Activated T-helper 1 cell treated with anti-CD3 and anti-CD28 coated beads, Interleukin-12 subunit alpha, Interleukin-12 subunit beta, Interleukin-2, Interleukin-4 antibody, amounts not matched to agents 30 ng/mL and 10 ng/mL and 1 ng/mL, durations not matched to agents 14 hours and 24 hours and 36 hours (primary cell): ENCODE measurements at regions not wholly inside any gene's neighbourhood (a gene's known extent, or its start where the extent isn't known, plus 50 kb on each side); places are given as distances from the start of the nearest gene placed in this dataset.

ENCODE experiments used
- DNase-seq: peaks from one replicate; pipeline ENCODE4 v3.0.0; 2021; ENCODE audit warnings: low spot score
- H3K27ac Mint-ChIP-seq: one replicate; pipeline ENCODE4 v1.8.0; 2021; ENCODE audit warnings: mild to moderate bottlenecking, mixed read lengths
- H3K27me3 Mint-ChIP-seq: one replicate; pipeline ENCODE4 v1.8.0; 2022; ENCODE audit warnings: mild to moderate bottlenecking, moderate library complexity, mixed read lengths; ENCODE audit not compliant: insufficient read depth
- H3K36me3 Mint-ChIP-seq: one replicate; pipeline ENCODE4 v1.8.0; 2021; ENCODE audit warnings: low read depth, mixed read lengths
- H3K4me1 Mint-ChIP-seq: one replicate; pipeline ENCODE4 v1.8.0; 2021; ENCODE audit warnings: low read depth, mixed read lengths
- H3K4me3 Mint-ChIP-seq: one replicate; pipeline ENCODE4 v1.8.0; 2021; ENCODE audit warnings: mild to moderate bottlenecking, moderate library complexity, mixed read lengths
- H3K9me3 Mint-ChIP-seq: one replicate; pipeline ENCODE4 v1.8.0; 2021; ENCODE audit warnings: mixed read lengths
- intact Hi-C: fragments of 100-400 bp; cut with micrococcal nuclease; formaldehyde crosslinking; loops from one replicate; pipeline ENCODE4 v1.15.1; 2024

- Mint-ChIP-seq H3K27ac (no peak overlapping the region), H3K4me1 (no peaks in the 10 kb centered on the region), H3K4me3 (no peak overlapping the region), H3K27me3 (no peaks in the 10 kb centered on the region), H3K36me3 (no peaks in the 10 kb centered on the region), H3K9me3 (peaks cover 10% of the 10 kb centered on the region)
- intact Hi-C loops = no loop called here
- DNase-seq = no peak
Measured at GRCh38 chr20:6940876-6941275, 173.4 kb downstream of the BMP2 start.

DNA sequence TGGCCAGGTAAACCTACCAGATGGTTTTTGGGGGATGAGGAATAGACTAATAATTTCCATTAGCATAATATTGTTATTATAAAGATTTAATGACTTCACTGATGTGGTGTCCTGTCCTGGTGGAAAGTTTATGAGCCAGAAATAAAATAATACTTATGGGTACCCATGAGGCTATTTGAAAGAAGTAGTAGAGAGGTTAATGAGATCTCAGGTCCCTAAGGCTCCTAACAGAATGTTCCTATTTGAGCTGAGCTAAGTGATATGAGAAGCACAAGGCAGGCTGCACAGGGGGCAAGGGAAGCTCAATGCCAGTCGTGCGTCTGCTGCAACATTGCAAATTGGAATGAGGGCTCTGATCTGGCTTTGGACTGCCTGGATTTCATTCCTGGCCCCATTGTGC lies 174.1 kb downstream of the BMP2 start:
- no peaks in the 10 kb centered on the region for H3K27me3 Mint-ChIP-seq
- no peaks in the 10 kb centered on the region for H3K4me1 Mint-ChIP-seq
- no peak overlapping the region for H3K4me3 Mint-ChIP-seq
- intact Hi-C loops = no loop called here
- no peak overlapping the region for H3K27ac Mint-ChIP-seq
- peaks cover 10% of the 10 kb centered on the region for H3K9me3 Mint-ChIP-seq
- no peak for DNase-seq
- H3K36me3 Mint-ChIP-seq = no peaks in the 10 kb centered on the region

DNA sequence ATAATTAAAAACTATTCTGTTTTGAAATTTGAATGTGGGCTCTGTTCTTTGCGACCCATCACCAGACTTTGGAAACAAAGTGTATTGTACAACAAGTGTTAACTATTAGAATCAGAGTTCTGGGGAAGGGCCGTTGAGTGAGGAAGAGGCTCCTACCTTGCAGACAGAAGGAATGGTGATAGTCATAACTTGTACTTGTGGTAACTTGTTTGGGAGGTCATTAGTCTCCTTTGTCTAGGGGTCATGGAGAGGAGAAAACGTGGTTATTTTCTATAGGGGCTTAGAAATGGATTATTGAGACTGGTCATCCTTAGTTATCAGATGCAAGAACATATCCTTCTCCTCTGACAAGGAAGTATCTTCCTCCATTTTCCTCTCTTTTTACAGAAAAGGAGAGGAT lies 174.8 kb downstream of the BMP2 start:
- intact Hi-C loops = no loop called here
- peaks cover 4% of the 10 kb centered on the region for H3K9me3 Mint-ChIP-seq
- no peak for DNase-seq
- no peaks in the 10 kb centered on the region for H3K36me3 Mint-ChIP-seq
- no peak overlapping the region for H3K27ac Mint-ChIP-seq
- H3K4me1 Mint-ChIP-seq = no peaks in the 10 kb centered on the region
- H3K4me3 Mint-ChIP-seq = no peak overlapping the region
- no peaks in the 10 kb centered on the region for H3K27me3 Mint-ChIP-seq

DNA sequence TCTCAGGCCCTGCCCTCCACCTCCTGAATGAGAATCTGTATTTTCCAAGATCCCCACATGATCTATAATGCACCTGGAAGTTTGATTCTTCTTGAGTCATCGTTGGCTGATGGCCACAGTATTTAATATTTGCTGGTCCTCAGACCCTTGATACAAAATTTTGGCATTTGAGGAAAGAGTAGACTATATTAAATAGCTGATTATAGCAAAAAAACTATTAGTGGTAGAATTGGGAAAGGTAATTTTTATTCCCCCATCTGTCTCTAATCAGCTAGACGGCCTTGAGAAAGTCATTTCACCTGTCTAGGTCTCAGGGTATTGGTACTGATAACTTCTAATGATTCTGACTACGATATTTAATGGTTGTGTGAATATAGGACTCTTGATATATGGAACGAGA lies 176.8 kb downstream of the BMP2 start:
- peaks cover 6% of the 10 kb centered on the region for H3K9me3 Mint-ChIP-seq
- no peak overlapping the region for H3K4me3 Mint-ChIP-seq
- no peak overlapping the region for H3K27ac Mint-ChIP-seq
- no peaks in the 10 kb centered on the region for H3K4me1 Mint-ChIP-seq
- intact Hi-C loops = no loop called here
- no peaks in the 10 kb centered on the region for H3K27me3 Mint-ChIP-seq
- DNase-seq = no peak
- H3K36me3 Mint-ChIP-seq = no peaks in the 10 kb centered on the region

- intact Hi-C loops = no loop called here
- Mint-ChIP-seq H3K9me3 (peaks cover 14% of the 10 kb centered on the region), H3K27me3 (no peaks in the 10 kb centered on the region)
Measured at GRCh38 chr20:6953611-6954010, 186.1 kb downstream of the BMP2 start.

DNA sequence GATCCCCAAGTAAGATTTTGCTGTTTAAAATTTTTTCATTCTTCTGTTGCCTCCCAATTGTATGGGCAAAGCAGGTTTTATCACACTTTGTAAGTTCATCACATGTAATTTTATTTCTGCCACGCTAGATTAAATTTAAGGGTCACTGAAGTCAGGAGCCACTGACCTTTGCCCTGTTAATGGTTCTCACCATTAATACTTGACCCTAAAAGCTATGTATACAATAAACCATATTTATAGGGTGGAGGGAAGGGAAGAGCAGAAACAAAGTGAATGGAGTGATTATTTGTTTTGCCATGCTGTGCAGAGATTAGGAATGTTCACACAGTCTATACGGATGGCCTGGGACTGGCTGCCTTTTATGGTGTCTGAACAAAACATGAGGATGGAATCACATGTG lies 186.7 kb downstream of the BMP2 start:
- no peak overlapping the region for H3K4me3 Mint-ChIP-seq
- no peaks in the 10 kb centered on the region for H3K36me3 Mint-ChIP-seq
- no peaks in the 10 kb centered on the region for H3K4me1 Mint-ChIP-seq
- peaks cover 13% of the 10 kb centered on the region for H3K9me3 Mint-ChIP-seq
- no peak overlapping the region for H3K27ac Mint-ChIP-seq
- H3K27me3 Mint-ChIP-seq = no peaks in the 10 kb centered on the region
- DNase-seq = no peak
- intact Hi-C loops = no loop called here

More at GRCh38 chr20:6953611-6954010, 186.1 kb downstream of the BMP2 start:
- Mint-ChIP-seq H3K4me3 (no peak overlapping the region), H3K36me3 (no peaks in the 10 kb centered on the region), H3K27ac (no peak overlapping the region), H3K4me1 (no peaks in the 10 kb centered on the region)
- no peak for DNase-seq

DNA sequence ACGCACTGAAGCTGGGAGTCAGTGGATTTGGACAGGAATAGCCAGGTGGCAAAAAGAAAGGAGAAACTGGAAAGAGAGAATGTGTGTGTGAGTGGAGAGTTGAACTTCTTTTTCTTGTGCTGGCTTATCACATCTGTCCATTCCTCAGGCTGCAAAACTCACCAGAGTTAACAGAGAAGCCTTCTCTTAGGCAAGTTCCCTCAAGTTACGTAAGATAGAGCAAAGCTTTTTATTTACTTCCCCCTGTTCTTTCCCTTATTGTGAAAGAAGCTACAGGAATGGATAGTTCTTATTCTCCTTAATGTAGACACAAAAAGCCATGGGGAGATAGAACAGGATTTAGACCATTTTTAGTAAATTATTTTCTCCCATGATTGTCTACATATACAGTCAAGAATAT lies 188.6 kb downstream of the BMP2 start:
- Mint-ChIP-seq H3K36me3 (no peaks in the 10 kb centered on the region), H3K4me3 (no peak overlapping the region), H3K4me1 (no peaks in the 10 kb centered on the region), H3K9me3 (peaks cover 8% of the 10 kb centered on the region), H3K27ac (no peak overlapping the region), H3K27me3 (no peaks in the 10 kb centered on the region)
- DNase-seq = no peak
- intact Hi-C loops = no loop called here

DNA sequence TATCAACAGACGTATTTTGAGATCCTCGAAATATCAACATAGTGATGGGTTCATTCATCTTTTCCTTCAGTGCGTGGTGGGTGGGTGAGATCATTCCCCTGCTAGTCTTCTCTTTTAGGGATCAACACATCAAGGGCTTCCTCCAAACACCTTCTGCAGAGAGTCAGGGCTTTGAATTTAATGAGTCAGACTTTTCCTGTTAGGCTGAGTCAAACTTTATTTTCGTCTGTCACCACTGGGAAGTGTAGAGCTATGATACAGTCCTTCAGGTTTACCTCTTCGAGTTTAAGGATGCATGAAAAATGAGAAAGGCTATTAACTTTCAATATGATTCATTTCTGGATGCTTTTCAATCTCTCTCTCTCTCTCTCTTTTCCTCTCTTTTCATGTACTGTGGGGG lies 189.1 kb downstream of the BMP2 start:
- no peaks in the 10 kb centered on the region for H3K4me1 Mint-ChIP-seq
- peaks cover 8% of the 10 kb centered on the region for H3K9me3 Mint-ChIP-seq
- no peaks in the 10 kb centered on the region for H3K36me3 Mint-ChIP-seq
- H3K27ac Mint-ChIP-seq = no peak overlapping the region
- intact Hi-C loops = no loop called here
- H3K27me3 Mint-ChIP-seq = no peaks in the 10 kb centered on the region
- no peak overlapping the region for H3K4me3 Mint-ChIP-seq
- DNase-seq = no peak

GRCh38 chr20:6959900-6960312 lies 192.4 kb downstream of the BMP2 start:
- no peak for DNase-seq
- H3K9me3 Mint-ChIP-seq = peaks cover 6% of the 10 kb centered on the region
- H3K4me1 Mint-ChIP-seq = no peaks in the 10 kb centered on the region
- H3K27me3 Mint-ChIP-seq = no peaks in the 10 kb centered on the region
- H3K27ac Mint-ChIP-seq = no peak overlapping the region
- no peaks in the 10 kb centered on the region for H3K36me3 Mint-ChIP-seq
- no peak overlapping the region for H3K4me3 Mint-ChIP-seq
- intact Hi-C loops = no loop called here

- Mint-ChIP-seq H3K27me3 (no peaks in the 10 kb centered on the region), H3K36me3 (no peaks in the 10 kb centered on the region), H3K4me3 (no peak overlapping the region), H3K4me1 (no peaks in the 10 kb centered on the region), H3K9me3 (peaks cover 4% of the 10 kb centered on the region), H3K27ac (no peak overlapping the region)
- DNase-seq = no peak
- intact Hi-C loops = no loop called here
Measured at GRCh38 chr20:6966721-6967120, 199.2 kb downstream of the BMP2 start.

GRCh38 chr20:6974838-6975237 lies 207.4 kb downstream of the BMP2 start:
- no peaks in the 10 kb centered on the region for H3K4me1 Mint-ChIP-seq
- H3K4me3 Mint-ChIP-seq = no peak overlapping the region
- H3K36me3 Mint-ChIP-seq = no peaks in the 10 kb centered on the region
- intact Hi-C loops = no loop called here
- H3K27me3 Mint-ChIP-seq = no peaks in the 10 kb centered on the region
- no peak for DNase-seq
- H3K9me3 Mint-ChIP-seq = peaks cover 5% of the 10 kb centered on the region
- H3K27ac Mint-ChIP-seq = no peak overlapping the region

DNA sequence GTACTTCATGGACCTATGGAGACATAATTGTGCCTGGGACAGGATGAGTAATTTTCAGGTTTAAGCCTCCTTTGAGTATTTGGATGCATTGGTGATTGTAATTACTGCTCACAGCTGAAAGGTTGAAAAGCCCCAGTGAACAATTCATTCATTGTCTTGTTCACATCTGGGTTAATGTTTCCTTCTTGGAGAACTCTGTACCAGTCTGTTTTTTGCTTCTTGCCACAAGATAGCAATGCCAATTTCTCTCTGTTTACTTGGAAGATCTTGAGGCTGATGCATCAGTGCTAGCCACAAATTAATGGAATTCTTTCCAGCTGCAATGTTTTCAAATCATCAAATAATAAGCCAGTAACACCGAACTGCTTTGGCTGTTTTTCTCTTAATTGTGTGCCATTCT lies 207.8 kb downstream of the BMP2 start:
- intact Hi-C loops = no loop called here
- no peaks in the 10 kb centered on the region for H3K36me3 Mint-ChIP-seq
- H3K9me3 Mint-ChIP-seq = peaks cover 5% of the 10 kb centered on the region
- H3K27ac Mint-ChIP-seq = no peak overlapping the region
- no peaks in the 10 kb centered on the region for H3K27me3 Mint-ChIP-seq
- no peak overlapping the region for H3K4me3 Mint-ChIP-seq
- no peaks in the 10 kb centered on the region for H3K4me1 Mint-ChIP-seq
- no peak for DNase-seq

DNA sequence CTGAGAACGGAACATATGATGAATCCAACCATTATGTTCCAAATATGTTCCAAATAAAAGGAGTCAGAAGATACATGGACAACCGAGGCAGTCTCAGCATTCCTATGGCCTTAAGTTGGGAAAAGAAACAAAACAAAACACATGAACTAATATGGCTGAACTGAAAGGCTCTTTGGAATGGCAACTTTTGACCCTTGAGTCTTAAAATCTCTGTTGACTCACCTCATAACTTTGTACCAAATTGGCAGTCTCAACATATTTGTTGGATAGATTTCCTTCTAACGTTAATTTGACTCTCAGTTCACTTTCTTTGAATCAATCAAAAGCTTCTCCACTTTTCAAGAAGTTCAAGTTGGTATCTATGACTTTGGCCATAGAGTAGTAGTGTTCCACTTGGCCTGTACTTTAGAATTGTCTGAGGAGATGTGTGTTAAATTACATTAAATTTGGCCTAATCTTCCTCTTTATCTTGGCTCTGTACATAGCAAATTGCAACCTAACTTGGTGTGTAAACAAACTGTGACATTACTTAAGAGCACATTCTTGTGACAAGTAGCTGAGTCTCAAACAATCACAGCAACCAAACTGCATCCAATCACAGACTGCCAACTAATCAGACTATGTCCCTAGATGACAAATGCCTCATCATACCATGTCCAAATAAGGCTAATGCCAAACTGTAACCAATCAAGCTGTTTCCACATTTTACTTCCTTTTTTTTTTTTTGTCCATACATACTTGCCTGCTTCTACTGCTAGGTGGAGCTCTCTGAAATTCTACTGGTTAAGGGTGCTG lies 208.8 kb downstream of the BMP2 start:
- H3K27ac Mint-ChIP-seq = no peak overlapping the region
- peaks cover 5% of the 10 kb centered on the region for H3K9me3 Mint-ChIP-seq
- H3K36me3 Mint-ChIP-seq = no peaks in the 10 kb centered on the region
- no peak overlapping the region for H3K4me3 Mint-ChIP-seq
- H3K27me3 Mint-ChIP-seq = no peaks in the 10 kb centered on the region
- no peaks in the 10 kb centered on the region for H3K4me1 Mint-ChIP-seq
- intact Hi-C loops = no loop called here
- DNase-seq = no peak

- intact Hi-C loops = no loop called here
- peaks cover 8% of the 10 kb centered on the region for H3K9me3 Mint-ChIP-seq
- H3K27me3 Mint-ChIP-seq = no peaks in the 10 kb centered on the region
- no peak overlapping the region for H3K4me3 Mint-ChIP-seq
- no peaks in the 10 kb centered on the region for H3K36me3 Mint-ChIP-seq
- no peaks in the 10 kb centered on the region for H3K4me1 Mint-ChIP-seq
- H3K27ac Mint-ChIP-seq = no peak overlapping the region
- no peak for DNase-seq
Measured at GRCh38 chr20:6979621-6980020, 212.1 kb downstream of the BMP2 start.
